ENCODE measurements at regions not wholly inside any gene's neighbourhood (a gene's known extent, or its start where the extent isn't known, plus 50 kb on each side); places are given as distances from the start of the nearest gene placed in this dataset.

DNA sequence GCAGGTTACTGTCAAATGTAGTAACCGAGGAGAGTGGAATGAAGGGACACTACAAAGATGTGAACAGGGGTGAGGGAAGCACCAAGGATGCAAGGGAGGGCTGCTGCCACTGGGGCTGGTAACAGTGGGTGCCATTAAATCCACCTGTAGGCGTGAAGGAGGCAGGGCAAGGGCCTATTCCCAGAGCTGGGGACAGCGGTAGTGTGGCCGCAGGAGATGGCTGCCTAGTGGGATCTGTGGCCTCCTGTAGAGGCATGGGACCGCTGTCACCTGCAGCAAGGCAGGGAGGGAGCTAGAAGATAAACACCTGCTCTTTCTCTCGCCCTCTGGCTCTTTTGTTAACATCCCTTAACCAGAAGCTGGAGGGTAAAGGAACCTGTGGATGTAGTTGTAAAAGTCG lies 80.5 kb upstream of the CNIH3 start:
- no peaks in the 10 kb centered on the region for H3K79me1 ChIP-seq (ENCODE audit: low read depth, low read length)
- no peak overlapping the region for H2BK15ac ChIP-seq (ENCODE audit: low read length)
- H2BK5ac ChIP-seq (ENCODE audit: low read depth, low read length) = no peak overlapping the region
- H4K20me1 ChIP-seq (replicated peaks in 1 of 2; ENCODE audit: control insufficient read depth in 1 of 2, insufficient read depth in 2 of 2, low read length in 2 of 2) = no peaks in the 10 kb centered on the region
- H3K56ac ChIP-seq (replicated peaks; ENCODE audit: insufficient read length, low read depth, low read length) = no peak overlapping the region
- no peak overlapping the region for H3K27ac ChIP-seq (ENCODE audit: low read depth, low read length)
- no peak overlapping the region for H4K91ac ChIP-seq (replicated peaks; ENCODE audit: insufficient read length, low read length)
- no peak overlapping the region for H3K4me3 ChIP-seq (ENCODE audit: extremely low read depth in 1 of 4, insufficient read depth in 2 of 4, low read depth in 3 of 4, low read length in 4 of 4)
- no peaks in the 10 kb centered on the region for H3K23me2 ChIP-seq (ENCODE audit: low read depth, low read length)
- DNase-seq (ENCODE audit: low read depth in 1 of 2, low spot score in 2 of 2) (no peak), FAIRE-seq (no peak)
- H2BK20ac ChIP-seq (ENCODE audit: low read length) = no peak overlapping the region
- H3K14ac ChIP-seq (ENCODE audit: insufficient read length) = no peak overlapping the region
- no peaks in the 10 kb centered on the region for H3K4me1 ChIP-seq (replicated peaks in 1 of 4; ENCODE audit: control insufficient read depth in 3 of 4, insufficient read depth in 4 of 4, low read length in 3 of 4)
- H3K27me3 ChIP-seq (replicated peaks in 1 of 4; ENCODE audit: control insufficient read depth in 3 of 4, extremely low read depth in 1 of 4, insufficient read depth in 3 of 4, low read length in 3 of 4) = no peaks in the 10 kb centered on the region
- ChIA-PET CTCF (ENCODE audit: partially characterized antibody) (interaction anchor here (0.6 to 2.6 kb wide), 4 partner anchors 10 to 316 kb away, joined by 3 to 9 read pairs (median 4); no protein-coding TSS in a partner anchor), POLR2A (ENCODE audit: partially characterized antibody) (interaction anchor here (1.4 kb wide), 1 partner anchor 21 kb away, joined by 4 read pairs; no protein-coding TSS in a partner anchor)
- H3K9me3 ChIP-seq (ENCODE audit: insufficient read depth in 2 of 2, low read depth in 1 of 2, low read length in 1 of 2) = peaks cover 0 to 4% of the 10 kb centered on the region in 2 experiments; a peak in 1 of 4 replicates
- H3K79me2 ChIP-seq (ENCODE audit: control insufficient read depth in 1 of 2, insufficient read depth in 2 of 2, low read length in 2 of 2) = no peaks in the 10 kb centered on the region
- no peaks in the 10 kb centered on the region; a peak in 2 of 8 replicates for H3K36me3 ChIP-seq (ENCODE audit: control insufficient read depth in 2 of 4, insufficient read depth in 4 of 4, low read length in 3 of 4)
- H4K5ac ChIP-seq (ENCODE audit: insufficient read length, low read depth, low read length) = no peak overlapping the region
- no peak overlapping the region for H3K23ac ChIP-seq (ENCODE audit: insufficient read length)
- no peak overlapping the region for H3K18ac ChIP-seq (ENCODE audit: extremely low read depth, low read length)
- H2AK5ac ChIP-seq (ENCODE audit: low read depth, low read length) = no peak overlapping the region
- H4K8ac ChIP-seq (ENCODE audit: extremely low read depth, insufficient read depth, low read length) = peak overlapping the region; percentile 57; the same call in 1 of the 2 replicates
- H3K4ac ChIP-seq (replicated peaks; ENCODE audit: insufficient read length, low read depth, low read length) = no peak overlapping the region
- H3K9ac ChIP-seq (replicated peaks in 1 of 4; ENCODE audit: extremely low read depth in 1 of 4, low read depth in 3 of 4, low read length in 3 of 4) = no peak overlapping the region
- no peak overlapping the region for H2AFZ ChIP-seq (ENCODE audit: low read length)
- WGBS, 2 experiments (ENCODE audit: extremely low coverage in 1 of 2, insufficient coverage in 1 of 2, insufficient read length in 1 of 2, insufficient replicate concordance in 2 of 2, low coverage in 1 of 2, low lambda C conversion rate in 2 of 2, missing lambda C conversion rate in 1 of 2) = 91% methylated on average over 7 of the region's 7 CpGs; no CpG with 5 or more reads in 1 of the 2 experiments
- H2BK120ac ChIP-seq (replicated peaks; ENCODE audit: low read depth, low read length) = no peak overlapping the region
- no peak overlapping the region for H2BK12ac ChIP-seq (ENCODE audit: low read depth, low read length)
- H3K4me2 ChIP-seq (ENCODE audit: insufficient read depth in 1 of 2, low read depth in 2 of 2, low read length in 2 of 2) = no peak overlapping the region
- TF ChIP-seq EZH2 (IDR thresholded peaks at IDR 0.05; ENCODE audit: low read depth, low read length, severe bottlenecking) = no peak
- TF ChIP-seq, protein P1, sequence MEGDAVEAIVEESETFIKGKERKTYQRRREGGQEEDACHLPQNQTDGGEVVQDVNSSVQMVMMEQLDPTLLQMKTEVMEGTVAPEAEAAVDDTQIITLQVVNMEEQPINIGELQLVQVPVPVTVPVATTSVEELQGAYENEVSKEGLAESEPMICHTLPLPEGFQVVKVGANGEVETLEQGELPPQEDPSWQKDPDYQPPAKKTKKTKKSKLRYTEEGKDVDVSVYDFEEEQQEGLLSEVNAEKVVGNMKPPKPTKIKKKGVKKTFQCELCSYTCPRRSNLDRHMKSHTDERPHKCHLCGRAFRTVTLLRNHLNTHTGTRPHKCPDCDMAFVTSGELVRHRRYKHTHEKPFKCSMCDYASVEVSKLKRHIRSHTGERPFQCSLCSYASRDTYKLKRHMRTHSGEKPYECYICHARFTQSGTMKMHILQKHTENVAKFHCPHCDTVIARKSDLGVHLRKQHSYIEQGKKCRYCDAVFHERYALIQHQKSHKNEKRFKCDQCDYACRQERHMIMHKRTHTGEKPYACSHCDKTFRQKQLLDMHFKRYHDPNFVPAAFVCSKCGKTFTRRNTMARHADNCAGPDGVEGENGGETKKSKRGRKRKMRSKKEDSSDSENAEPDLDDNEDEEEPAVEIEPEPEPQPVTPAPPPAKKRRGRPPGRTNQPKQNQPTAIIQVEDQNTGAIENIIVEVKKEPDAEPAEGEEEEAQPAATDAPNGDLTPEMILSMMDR (IDR thresholded peaks at IDR 0.05; ENCODE audit: control extremely low read depth in 1 of 3, insufficient read depth in 1 of 3, low read depth in 1 of 3, low read length in 3 of 3) = no peak
- TF ChIP-seq CTBP2 (IDR thresholded peaks at IDR 0.05; ENCODE audit: borderline replicate concordance, insufficient read depth, insufficient read length, low read length) = no peak
- TF ChIP-seq, protein P2, sequence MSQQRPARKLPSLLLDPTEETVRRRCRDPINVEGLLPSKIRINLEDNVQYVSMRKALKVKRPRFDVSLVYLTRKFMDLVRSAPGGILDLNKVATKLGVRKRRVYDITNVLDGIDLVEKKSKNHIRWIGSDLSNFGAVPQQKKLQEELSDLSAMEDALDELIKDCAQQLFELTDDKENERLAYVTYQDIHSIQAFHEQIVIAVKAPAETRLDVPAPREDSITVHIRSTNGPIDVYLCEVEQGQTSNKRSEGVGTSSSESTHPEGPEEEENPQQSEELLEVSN (IDR thresholded peaks at IDR 0.05) = no peak
- TF ChIP-seq HDAC6 (IDR thresholded peaks at IDR 0.05; ENCODE audit: low read depth, low read length) = no peak
- no peak for TF ChIP-seq SAP30 (IDR thresholded peaks at IDR 0.05; ENCODE audit: insufficient read depth, insufficient replicate concordance, low read length)
- TF ChIP-seq CBX5 (IDR thresholded peaks at IDR 0.05; ENCODE audit: low read depth, low read length) = no peak
- no peak for TF ChIP-seq SIN3A (conservative IDR thresholded peaks at IDR 0.05 in 1 of 2, IDR thresholded peaks at IDR 0.05 in 1 of 2; ENCODE audit: low read depth in 1 of 2, low read length in 2 of 2)
- no peak for TF ChIP-seq KDM1A (IDR thresholded peaks at IDR 0.05; ENCODE audit: borderline replicate concordance, low read length)
- TF ChIP-seq SP1 (IDR thresholded peaks at IDR 0.05; ENCODE audit: low read depth, low read length) = no peak

Data from H1 (cell line).